ENCODE measurements at regions not wholly inside any gene's neighbourhood (a gene's known extent, or its start where the extent isn't known, plus 50 kb on each side); places are given as distances from the start of the nearest gene placed in this dataset.

GRCh38 chr7:93008833-93009232 lies 108.9 kb downstream of the SAMD9 start:
- Histone ChIP-seq H3K27ac (no peak overlapping the region), H3K4me3 (no peak overlapping the region)
- no peak for DNase-seq (ENCODE audit: low spot score)
- no peak for TF ChIP-seq CTCF (IDR thresholded peaks at IDR 0.05)

- no peak overlapping the region for H3K27ac ChIP-seq
Measured at GRCh38 chr7:93006480-93007095, 111.2 kb downstream of the SAMD9 start.

GRCh38 chr7:93004906-93005305 lies 112.9 kb downstream of the SAMD9 start:
- H3K4me3 ChIP-seq: no peak overlapping the region
- H3K27ac ChIP-seq: no peak overlapping the region
- no peak for TF ChIP-seq CTCF (IDR thresholded peaks at IDR 0.05)
- DNase-seq (ENCODE audit: low spot score): no peak

More at GRCh38 chr7:93006480-93007095, 111.2 kb downstream of the SAMD9 start:
- H3K4me3 ChIP-seq: no peak overlapping the region
- DNase-seq (ENCODE audit: low spot score): no peak
- no peak for TF ChIP-seq CTCF (IDR thresholded peaks at IDR 0.05)

GRCh38 chr7:92997719-92998118 lies 120.1 kb downstream of the SAMD9 start:
- no peak for TF ChIP-seq CTCF (IDR thresholded peaks at IDR 0.05)
- no peak overlapping the region for H3K4me3 ChIP-seq
- no peak overlapping the region for H3K27ac ChIP-seq
- DNase-seq (ENCODE audit: low spot score): no peak

- H3K4me3 ChIP-seq: no peak overlapping the region
- H3K27ac ChIP-seq: no peak overlapping the region
- TF ChIP-seq CTCF (IDR thresholded peaks at IDR 0.05): no peak
- no peak for DNase-seq (ENCODE audit: low spot score)
Measured at GRCh38 chr7:92997152-92997551, 120.6 kb downstream of the SAMD9 start.

GRCh38 chr7:92994901-92995300 lies 122.9 kb downstream of the SAMD9 start:
- DNase-seq (ENCODE audit: low spot score): no peak
- no peak overlapping the region for H3K27ac ChIP-seq
- no peak overlapping the region for H3K4me3 ChIP-seq
- TF ChIP-seq CTCF (IDR thresholded peaks at IDR 0.05): no peak

GRCh38 chr7:92992932-92993331 lies 124.8 kb downstream of the SAMD9 start:
- no peak overlapping the region for H3K4me3 ChIP-seq
- no peak for DNase-seq (ENCODE audit: low spot score)
- no peak overlapping the region for H3K27ac ChIP-seq
- no peak for TF ChIP-seq CTCF (IDR thresholded peaks at IDR 0.05)

Measured in coronary artery (tissue), 2 donors.